CD4-positive, alpha-beta T cell treated with Interleukin-10 for 1 hour (primary cell): ENCODE measurements at regions not wholly inside any gene's neighbourhood (a gene's known extent, or its start where the extent isn't known, plus 50 kb on each side); places are given as distances from the start of the nearest gene placed in this dataset.
"Not testable (repeated sequence)": the region's sequence is repeated elsewhere in the genome, so short reads cannot be mapped to it uniquely, and the experiment has no call there.

Source experiments
- DNase-seq: peaks from one replicate; pipeline ENCODE4 v3.0.0-alpha.2; 2020

GRCh38 chr14:43145361-43145760 is 1361.7 kb downstream of the FSCB start:
- DNase-seq = no peak

- no peak for DNase-seq
Observed at GRCh38 chr14:43143106-43143505, 1364.0 kb downstream of the FSCB start.

GRCh38 chr14:43141636-43142191 is 1365.4 kb downstream of the FSCB start:
- no peak for DNase-seq

GRCh38 chr14:43140453-43140852 is 1366.6 kb downstream of the FSCB start:
- no peak for DNase-seq

- no peak for DNase-seq
Observed at GRCh38 chr14:43135877-43136411, 1371.1 kb downstream of the FSCB start.

GRCh38 chr14:43132441-43132840 is 1374.6 kb downstream of the FSCB start:
- no peak for DNase-seq

- not testable (repeated sequence) for DNase-seq
Observed at GRCh38 chr14:43128429-43128828, 1378.7 kb downstream of the FSCB start.

GRCh38 chr14:43127874-43128273 is 1379.2 kb downstream of the FSCB start:
- not testable (repeated sequence) for DNase-seq

- no peak for DNase-seq
Observed at GRCh38 chr14:43123544-43123943, 1383.5 kb downstream of the FSCB start.

- DNase-seq = no peak
Observed at GRCh38 chr14:43119672-43120071, 1387.4 kb downstream of the FSCB start.

- DNase-seq = no peak
Observed at GRCh38 chr14:43116341-43116740, 1390.7 kb downstream of the FSCB start.

GRCh38 chr14:43105305-43105704 is 1401.8 kb downstream of the FSCB start:
- DNase-seq = no peak

- DNase-seq = no peak
Observed at GRCh38 chr14:43090380-43090779, 1416.7 kb downstream of the FSCB start.

- DNase-seq = no peak
Observed at GRCh38 chr14:43087666-43088065, 1419.4 kb downstream of the FSCB start.

- no peak for DNase-seq
Observed at GRCh38 chr14:43085819-43086218, 1421.3 kb downstream of the FSCB start.

- DNase-seq = not testable (repeated sequence)
Observed at GRCh38 chr14:43067372-43067771, 1439.7 kb downstream of the FSCB start.

- DNase-seq = no peak
Observed at GRCh38 chr14:43056106-43056505, 1449.4 kb downstream of the LRFN5 start.

- no peak for DNase-seq
Observed at GRCh38 chr14:43052897-43053296, 1446.2 kb downstream of the LRFN5 start.

- DNase-seq = no peak
Observed at GRCh38 chr14:43043850-43044249, 1437.2 kb downstream of the LRFN5 start.

- no peak for DNase-seq
Observed at GRCh38 chr14:43042408-43042807, 1435.7 kb downstream of the LRFN5 start.

GRCh38 chr14:43041976-43042375 is 1435.3 kb downstream of the LRFN5 start:
- no peak for DNase-seq

GRCh38 chr14:43041207-43041606 is 1434.5 kb downstream of the LRFN5 start:
- DNase-seq = no peak

GRCh38 chr14:43039881-43040280 is 1433.2 kb downstream of the LRFN5 start:
- no peak for DNase-seq

GRCh38 chr14:43031598-43031997 is 1424.9 kb downstream of the LRFN5 start:
- DNase-seq = no peak

- DNase-seq = no peak
Observed at GRCh38 chr14:43022094-43022800, 1415.6 kb downstream of the LRFN5 start.
